GM21786 (cell line): ENCODE measurements at regions not wholly inside any gene's neighbourhood (a gene's known extent, or its start where the extent isn't known, plus 50 kb on each side); places are given as distances from the start of the nearest gene placed in this dataset.
"Not testable (repeated sequence)": the region's sequence is repeated elsewhere in the genome, so short reads cannot be mapped to it uniquely, and the experiment has no call there.

ENCODE experiments used
- ATAC-seq: cut with Tn5 transposase; IDR thresholded peaks from one replicate; pipeline ENCODE4 v1.9.1; 2021; ENCODE audit not compliant: unreplicated experiment

- ATAC-seq, result no peak
Measured at GRCh38 chr5:87562068-87562467, 149.3 kb upstream of the CCNH start.

- ATAC-seq, result no peak
Measured at GRCh38 chr5:87560528-87560927, 147.8 kb upstream of the CCNH start.

- no peak for ATAC-seq
Measured at GRCh38 chr5:87551911-87552310, 139.2 kb upstream of the CCNH start.

GRCh38 chr5:87541676-87542075 is 128.9 kb upstream of the CCNH start:
- no peak for ATAC-seq

GRCh38 chr5:87541033-87541432 is 128.3 kb upstream of the CCNH start:
- no peak for ATAC-seq

GRCh38 chr5:87539839-87540238 is 127.1 kb upstream of the CCNH start:
- no peak for ATAC-seq

- no peak for ATAC-seq
Measured at GRCh38 chr5:87536365-87536764, 123.6 kb upstream of the CCNH start.

- no peak for ATAC-seq
Measured at GRCh38 chr5:87535706-87536105, 123.0 kb upstream of the CCNH start.

- ATAC-seq, result no peak
Measured at GRCh38 chr5:87529486-87530076, 116.9 kb upstream of the CCNH start.

GRCh38 chr5:87526131-87526530 is 113.4 kb upstream of the CCNH start:
- no peak for ATAC-seq

- ATAC-seq, result no peak
Measured at GRCh38 chr5:87524217-87524616, 111.5 kb upstream of the CCNH start.

GRCh38 chr5:87511778-87512177 is 99.0 kb upstream of the CCNH start:
- ATAC-seq, result not testable (repeated sequence)

- ATAC-seq, result no peak
Measured at GRCh38 chr5:87503004-87503403, 90.3 kb upstream of the CCNH start.

- no peak for ATAC-seq
Measured at GRCh38 chr5:87499478-87500410, 87.0 kb upstream of the CCNH start.
